Thymus (tissue), 11 donors: ENCODE measurements at regions not wholly inside any gene's neighbourhood (a gene's known extent, or its start where the extent isn't known, plus 50 kb on each side); places are given as distances from the start of the nearest gene placed in this dataset.

Experiments used
- DNase-seq, 9 donors: peaks; one replicate each; pipeline ENCODE4 v3.0.0-alpha.2; 2013; ENCODE audit warnings: low spot score in 9 of 9, low read depth in 6 of 9, missing footprints in 1 of 9
- H3K27ac ChIP-seq, 2 donors: one replicate each; pipeline ENCODE4 v1.5.1; 2013; ENCODE audit warnings: control low read depth in 1 of 2, low read depth in 1 of 2, low read length in 1 of 2, mild to moderate bottlenecking in 1 of 2, moderate library complexity in 1 of 2
- H3K27me3 ChIP-seq, 2 donors: one replicate each; pipeline ENCODE4 v1.5.1; 2013; ENCODE audit warnings: low read length in 1 of 2; ENCODE audit not compliant: control insufficient read depth in 2 of 2, insufficient read depth in 1 of 2
- H3K36me3 ChIP-seq, 2 donors: one replicate each; pipeline ENCODE4 v1.5.1; 2013; ENCODE audit warnings: low read length in 1 of 2, mild to moderate bottlenecking in 1 of 2, moderate library complexity in 1 of 2; ENCODE audit not compliant: control insufficient read depth in 2 of 2, insufficient read depth in 2 of 2
- H3K4me1 ChIP-seq, 2 donors: one replicate each; pipeline ENCODE4 v1.5.1; 2013; ENCODE audit warnings: low read length in 2 of 2; ENCODE audit not compliant: control insufficient read depth in 2 of 2, insufficient read depth in 2 of 2
- H3K4me3 ChIP-seq, 2 donors: one replicate each; pipeline ENCODE4 v1.5.1; 2013; ENCODE audit warnings: low read length in 2 of 2, control low read depth in 1 of 2, mild to moderate bottlenecking in 1 of 2
- H3K9me3 ChIP-seq, 2 donors: one replicate each; pipeline ENCODE4 v1.5.1; 2013; ENCODE audit warnings: low read length in 1 of 2, mild to moderate bottlenecking in 1 of 2; ENCODE audit not compliant: control insufficient read depth in 2 of 2, insufficient read depth in 1 of 2
- WGBS: extraction: QIAGEN DNeasy Blood & Tissue Kit; methylation state at CpG from one replicate; pipeline ENCODE4 v1.1.7; 2013; 5-methylcytosine and 5-hydroxymethylcytosine counted together
- donor health status: healthy.

GRCh38 chr1:218743861-218744505 lies 398.8 kb downstream of the TGFB2 start:
- no peak for DNase-seq
- WGBS = 89% methylated on average over 4 of the region's 4 CpGs

GRCh38 chr1:218748071-218748470 lies 402.9 kb downstream of the TGFB2 start:
- no peaks in the 10 kb centered on the region for H3K4me1 ChIP-seq
- 100% methylated on average over 1 of the region's 1 CpG for WGBS
- DNase-seq = no peak
- H3K4me3 ChIP-seq = no peak overlapping the region
- peaks cover 0 to 19% of the 10 kb centered on the region in 2 donors for H3K9me3 ChIP-seq
- H3K27me3 ChIP-seq = no peaks in the 10 kb centered on the region
- H3K27ac ChIP-seq = no peak overlapping the region
- H3K36me3 ChIP-seq = no peaks in the 10 kb centered on the region

More at GRCh38 chr1:218743861-218744505, 398.8 kb downstream of the TGFB2 start:
- H3K4me1 ChIP-seq = no peaks in the 10 kb centered on the region
- no peaks in the 10 kb centered on the region for H3K36me3 ChIP-seq
- no peak overlapping the region for H3K27ac ChIP-seq
- H3K27me3 ChIP-seq = no peaks in the 10 kb centered on the region
- no peak overlapping the region for H3K4me3 ChIP-seq
- H3K9me3 ChIP-seq = peaks cover 0 to 14% of the 10 kb centered on the region in 2 donors

GRCh38 chr1:218750216-218750970 lies 405.3 kb downstream of the TGFB2 start:
- DNase-seq = no peak
- H3K9me3 ChIP-seq = peaks cover 0 to 14% of the 10 kb centered on the region in 2 donors
- H3K27ac ChIP-seq = no peak overlapping the region
- 98% methylated on average over 16 of the region's 16 CpGs for WGBS
- H3K27me3 ChIP-seq = no peaks in the 10 kb centered on the region
- H3K36me3 ChIP-seq = no peaks in the 10 kb centered on the region
- H3K4me3 ChIP-seq = no peak overlapping the region
- no peaks in the 10 kb centered on the region for H3K4me1 ChIP-seq

- no peaks in the 10 kb centered on the region for H3K27me3 ChIP-seq
- no peaks in the 10 kb centered on the region for H3K36me3 ChIP-seq
- no peak overlapping the region for H3K4me3 ChIP-seq
- no peak for DNase-seq
- peaks cover 0 to 14% of the 10 kb centered on the region in 2 donors for H3K9me3 ChIP-seq
- no peak overlapping the region for H3K27ac ChIP-seq
- WGBS = 93% methylated on average over 12 of the region's 12 CpGs
- H3K4me1 ChIP-seq = no peaks in the 10 kb centered on the region
These were observed 406.2 kb downstream of the TGFB2 start for GRCh38 chr1:218751208-218751948.

- Histone ChIP-seq H3K36me3 (no peaks in the 10 kb centered on the region), H3K4me1 (no peaks in the 10 kb centered on the region), H3K27ac (no peak overlapping the region), H3K27me3 (no peaks in the 10 kb centered on the region), H3K9me3 (peaks cover 0 to 14% of the 10 kb centered on the region in 2 donors), H3K4me3 (no peak overlapping the region)
- 62% methylated on average over 3 of the region's 3 CpGs for WGBS
- DNase-seq = no peak
These were observed 407.0 kb downstream of the TGFB2 start for GRCh38 chr1:218752126-218752525.

- Histone ChIP-seq H3K27ac (no peak overlapping the region), H3K27me3 (no peaks in the 10 kb centered on the region), H3K9me3 (peaks cover 0 to 14% of the 10 kb centered on the region in 2 donors), H3K4me1 (no peaks in the 10 kb centered on the region), H3K36me3 (no peaks in the 10 kb centered on the region), H3K4me3 (no peak overlapping the region)
- no peak for DNase-seq
- 91% methylated on average over 9 of the region's 9 CpGs for WGBS
These were observed 409.3 kb downstream of the TGFB2 start for GRCh38 chr1:218754477-218754876.

- DNase-seq = no peak
- H3K4me3 ChIP-seq = no peak overlapping the region
- peaks cover 0 to 10% of the 10 kb centered on the region in 2 donors for H3K9me3 ChIP-seq
- H3K36me3 ChIP-seq = no peaks in the 10 kb centered on the region
- H3K27ac ChIP-seq = no peak overlapping the region
- no peaks in the 10 kb centered on the region for H3K4me1 ChIP-seq
- H3K27me3 ChIP-seq = no peaks in the 10 kb centered on the region
- 95% methylated on average over 3 of the region's 3 CpGs for WGBS
These were observed 410.0 kb downstream of the TGFB2 start for GRCh38 chr1:218755128-218755527.

- Histone ChIP-seq H3K27ac (no peak overlapping the region), H3K4me3 (no peak overlapping the region), H3K36me3 (no peaks in the 10 kb centered on the region), H3K9me3 (peaks cover 0 to under 1% of the 10 kb centered on the region in 2 donors), H3K4me1 (no peaks in the 10 kb centered on the region), H3K27me3 (no peaks in the 10 kb centered on the region)
- WGBS = 92% methylated on average over 3 of the region's 3 CpGs
- DNase-seq = no peak
These were observed 413.9 kb upstream of the LYPLAL1 start for GRCh38 chr1:218759795-218760194.
